Coronary artery (tissue), 2 donors: ENCODE measurements at regions not wholly inside any gene's neighbourhood (a gene's known extent, or its start where the extent isn't known, plus 50 kb on each side); places are given as distances from the start of the nearest gene placed in this dataset.
"Not testable (repeated sequence)": the region's sequence is repeated elsewhere in the genome, so short reads cannot be mapped to it uniquely, and the experiment has no call there.

Experiments
- DNase-seq: peaks from one replicate; pipeline ENCODE4 v3.0.0-alpha.2; 2017; ENCODE audit warnings: low spot score
- H3K27ac ChIP-seq, 2 donors: fragments of 200-600 bp; sonication (generic); one replicate each; pipeline ENCODE4 v1.5.1; 2016 to 2019
- H3K4me3 ChIP-seq: fragments of 200-600 bp; sonication (generic); 2 replicates; pipeline ENCODE4 v1.5.1; 2016; ENCODE audit warnings: mild to moderate bottlenecking, moderate library complexity
- CTCF ChIP-seq: fragments of 200-600 bp; sonication (generic); IDR thresholded peaks from one replicate; pipeline ENCODE4 v1.5.1; 2019; ENCODE audit warnings: antibody characterized with exemption

- no peak overlapping the region for H3K4me3 ChIP-seq
- no peak overlapping the region for H3K27ac ChIP-seq
- TF ChIP-seq CTCF: no peak
- DNase-seq: no peak
Observed at GRCh38 chr6:9039258-9039657, 603.9 kb upstream of the SLC35B3 start.

- no peak overlapping the region for H3K4me3 ChIP-seq
- TF ChIP-seq CTCF: no peak
- no peak overlapping the region for H3K27ac ChIP-seq
Observed at GRCh38 chr6:9028086-9028485, 592.7 kb upstream of the SLC35B3 start.

GRCh38 chr6:9025796-9026394 is 590.5 kb upstream of the SLC35B3 start:
- no peak overlapping the region for H3K4me3 ChIP-seq
- TF ChIP-seq CTCF: no peak
- H3K27ac ChIP-seq: no peak overlapping the region
- DNase-seq: no peak

More at GRCh38 chr6:9028086-9028485, 592.7 kb upstream of the SLC35B3 start:
- DNase-seq: no peak

- H3K27ac ChIP-seq: no peak overlapping the region
- no peak overlapping the region for H3K4me3 ChIP-seq
- no peak for DNase-seq
- no peak for TF ChIP-seq CTCF
Observed at GRCh38 chr6:9025228-9025627, 589.9 kb upstream of the SLC35B3 start.

GRCh38 chr6:9024246-9024645 is 588.9 kb upstream of the SLC35B3 start:
- H3K4me3 ChIP-seq, DNase-seq, H3K27ac ChIP-seq: not testable (repeated sequence)

GRCh38 chr6:9020001-9020400 is 584.7 kb upstream of the SLC35B3 start:
- Histone ChIP-seq H3K27ac (no peak overlapping the region), H3K4me3 (no peak overlapping the region)
- no peak for DNase-seq
- no peak for TF ChIP-seq CTCF

GRCh38 chr6:9009931-9010330 is 574.6 kb upstream of the SLC35B3 start:
- Histone ChIP-seq H3K27ac (no peak overlapping the region), H3K4me3 (no peak overlapping the region)
- TF ChIP-seq CTCF: no peak
- DNase-seq: no peak

GRCh38 chr6:9007027-9007426 is 571.7 kb upstream of the SLC35B3 start:
- TF ChIP-seq CTCF: no peak
- no peak for DNase-seq
- H3K4me3 ChIP-seq: no peak overlapping the region
- H3K27ac ChIP-seq: no peak overlapping the region
